ENCODE measurements at regions not wholly inside any gene's neighbourhood (a gene's known extent, or its start where the extent isn't known, plus 50 kb on each side); places are given as distances from the start of the nearest gene placed in this dataset.

DNA sequence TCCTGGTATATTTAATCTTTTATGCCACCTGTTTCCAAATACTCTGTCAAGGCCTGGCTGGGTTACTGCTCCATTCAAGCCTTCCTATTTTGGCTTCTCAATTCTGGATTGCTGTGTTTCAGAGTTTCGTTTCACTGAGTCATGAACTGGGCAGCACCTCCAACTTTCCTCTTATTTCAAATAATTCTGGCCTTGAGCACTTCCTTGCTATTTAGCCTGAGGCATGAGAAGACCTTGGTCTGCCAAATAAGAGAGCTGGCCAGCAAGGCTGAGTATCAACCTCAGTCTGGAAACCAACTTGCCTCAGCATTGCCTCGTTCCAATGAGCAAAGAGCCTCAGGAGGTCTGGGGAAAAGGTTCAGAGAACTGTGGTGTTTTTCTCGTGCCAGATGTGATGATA is 66.6 kb downstream of the TNFAIP3 start:
- DNase-seq (ENCODE audit: low spot score), result peak; percentile 89

DNA sequence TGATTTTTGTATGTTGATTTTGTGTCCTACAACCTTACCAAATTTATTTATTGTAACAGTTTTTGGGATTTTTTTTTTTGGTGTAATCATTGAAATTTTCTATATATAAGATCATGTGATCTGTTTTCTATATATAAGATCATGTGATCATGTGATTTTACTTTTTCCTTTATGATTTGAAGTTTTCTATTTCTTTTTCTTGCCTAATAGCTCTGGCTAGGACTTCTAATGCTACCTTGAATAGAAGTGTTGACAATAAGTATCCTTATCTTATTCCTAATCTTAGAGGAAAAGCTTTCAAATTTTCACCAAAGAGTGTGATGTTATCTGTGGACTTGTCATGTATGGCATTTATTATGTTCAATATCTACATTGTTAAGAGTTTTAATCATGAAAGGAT is 69.7 kb downstream of the TNFAIP3 start:
- no peak for DNase-seq (ENCODE audit: low spot score)

- no peak for DNase-seq (ENCODE audit: low spot score)
Measured at GRCh38 chr6:137937834-137938233, 70.8 kb downstream of the TNFAIP3 start.

- no peak for DNase-seq (ENCODE audit: low spot score)
Measured at GRCh38 chr6:137938770-137939379, 71.8 kb downstream of the TNFAIP3 start.

GRCh38 chr6:137941995-137942394 is 74.9 kb downstream of the TNFAIP3 start:
- DNase-seq (ENCODE audit: low spot score), result no peak

GRCh38 chr6:137942736-137943135 is 75.7 kb downstream of the TNFAIP3 start:
- no peak for DNase-seq (ENCODE audit: low spot score)

GRCh38 chr6:137944381-137944780 is 77.3 kb downstream of the TNFAIP3 start:
- peak; percentile 61 for DNase-seq (ENCODE audit: low spot score)

- peak; percentile 64 for DNase-seq (ENCODE audit: low spot score)
Measured at GRCh38 chr6:137944793-137945498, 77.9 kb downstream of the TNFAIP3 start.

DNA sequence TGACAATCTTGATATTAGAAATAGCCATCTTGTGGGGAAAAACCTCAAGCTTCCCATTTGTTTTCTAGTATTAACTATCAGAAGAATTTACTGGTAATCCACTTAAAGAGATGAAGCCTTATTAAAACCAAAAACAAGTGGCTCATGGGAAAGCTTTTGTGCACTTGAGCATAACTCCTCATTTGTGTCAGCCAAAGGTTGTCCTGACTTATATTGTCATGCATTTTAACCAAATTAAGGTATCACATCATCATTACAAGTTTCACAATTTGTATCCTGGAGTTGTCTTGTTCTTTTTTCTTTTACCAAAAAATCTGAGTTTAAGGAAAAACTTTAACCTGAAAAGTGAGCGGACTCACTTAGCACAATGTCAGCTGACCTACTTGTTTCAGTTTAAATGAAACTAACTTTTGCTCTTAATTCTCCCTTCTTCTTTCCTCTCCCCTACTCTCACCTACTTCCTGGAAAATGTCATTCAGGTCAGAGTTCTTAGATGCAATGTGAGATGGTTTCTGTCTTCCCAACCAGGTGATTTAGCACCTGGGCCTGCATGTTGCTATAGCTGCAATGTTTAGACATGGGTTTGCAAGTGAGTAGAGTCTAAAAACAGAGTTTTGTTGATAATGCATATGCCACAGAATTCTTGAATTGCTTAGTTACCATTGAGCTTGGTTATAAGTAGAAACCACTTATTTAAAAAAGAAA is 82.8 kb downstream of the TNFAIP3 start:
- no peak for DNase-seq (ENCODE audit: low spot score)

DNA sequence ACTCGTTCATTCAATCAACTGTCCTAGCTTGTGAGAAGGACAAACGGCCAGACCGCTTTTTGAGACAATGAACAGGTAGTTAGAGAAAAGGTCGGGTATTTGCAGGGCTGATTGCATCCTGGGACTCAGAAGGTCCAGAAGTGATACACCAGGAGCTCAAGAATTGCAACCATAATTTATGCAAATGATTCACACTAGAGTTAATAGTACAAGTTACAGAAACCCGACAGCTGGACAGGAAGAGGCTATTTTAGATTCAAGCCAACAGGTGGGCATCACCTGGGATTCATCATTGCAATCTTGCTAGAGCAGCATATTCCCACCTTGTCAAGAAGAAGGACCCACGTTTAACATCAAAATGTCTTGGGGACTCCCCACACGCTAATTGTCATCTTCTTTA is 83.5 kb downstream of the TNFAIP3 start:
- no peak for DNase-seq (ENCODE audit: low spot score)

DNA sequence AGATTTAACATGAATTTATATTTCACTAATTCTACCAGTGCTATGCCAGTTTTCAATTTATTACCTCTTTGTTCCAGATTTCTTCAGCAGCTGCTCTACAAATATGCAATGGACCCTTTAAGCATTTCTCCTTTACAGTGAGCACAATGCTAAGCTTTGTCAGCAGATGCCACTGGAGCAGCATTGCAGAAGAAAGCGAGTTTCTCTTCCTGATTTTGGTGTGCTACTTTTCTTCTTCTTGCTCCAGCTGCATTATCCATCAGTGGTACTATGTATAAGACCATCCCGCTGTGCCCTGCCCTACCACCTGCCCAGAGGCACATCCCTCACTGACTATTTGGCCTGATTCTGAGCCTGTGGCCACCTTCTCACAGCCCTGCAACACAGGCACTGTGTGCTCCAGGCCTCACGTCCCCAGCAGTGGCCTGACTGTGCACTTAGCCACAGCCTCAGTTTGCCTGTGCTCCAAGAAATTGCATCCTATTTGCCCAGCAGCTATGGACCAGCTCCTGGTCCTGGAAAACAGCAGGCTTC is 84.1 kb downstream of the TNFAIP3 start:
- DNase-seq (ENCODE audit: low spot score), result no peak

- no peak for DNase-seq (ENCODE audit: low spot score)
Measured at GRCh38 chr6:137952247-137952646, 85.2 kb downstream of the TNFAIP3 start.

DNA sequence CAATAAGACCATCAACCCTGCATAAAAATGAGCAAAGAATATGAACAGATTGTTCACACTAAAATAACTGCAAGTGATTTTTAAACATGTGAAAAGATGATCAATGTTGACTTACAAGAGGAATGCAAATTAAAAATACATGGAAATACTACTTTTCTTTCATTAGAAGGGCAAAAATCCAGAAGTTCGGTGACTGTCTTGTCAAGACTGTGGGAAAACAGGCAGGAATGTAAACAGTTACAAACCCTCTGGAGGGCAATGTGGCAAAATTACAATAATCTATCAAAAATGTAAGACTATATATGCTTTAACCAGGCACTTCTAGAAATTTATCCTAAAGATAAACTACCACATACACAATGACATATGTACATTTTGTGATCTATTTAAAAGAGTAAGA is 86.7 kb downstream of the TNFAIP3 start:
- DNase-seq (ENCODE audit: low spot score), result no peak

GRCh38 chr6:137954253-137954652 is 87.2 kb downstream of the TNFAIP3 start:
- no peak for DNase-seq (ENCODE audit: low spot score)

GRCh38 chr6:137956098-137956488 is 89.0 kb downstream of the TNFAIP3 start:
- no peak for DNase-seq (ENCODE audit: low spot score)

DNA sequence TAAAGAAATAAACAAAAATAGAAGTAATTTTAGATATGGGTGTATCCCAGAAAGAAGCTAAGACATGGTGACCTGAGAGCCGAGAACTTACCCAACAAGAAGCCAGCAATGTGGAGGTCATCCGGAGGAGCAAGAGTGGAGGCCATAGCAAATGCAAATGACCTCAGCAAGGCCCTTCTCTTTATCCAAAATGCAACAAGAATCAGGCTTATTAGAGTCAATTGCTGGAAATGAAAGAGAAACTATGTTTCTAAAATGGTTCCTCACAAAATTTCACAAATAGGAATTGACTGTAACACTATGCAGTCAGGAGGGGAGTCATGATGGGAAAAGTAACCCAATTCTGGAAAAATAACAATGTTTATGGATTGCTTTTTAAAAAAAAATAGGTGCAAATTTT is 90.4 kb downstream of the TNFAIP3 start:
- no peak for DNase-seq (ENCODE audit: low spot score)

- DNase-seq (ENCODE audit: low spot score), result no peak
Measured at GRCh38 chr6:137958811-137959565, 91.9 kb downstream of the TNFAIP3 start.

- DNase-seq (ENCODE audit: low spot score), result no peak
Measured at GRCh38 chr6:137962725-137963124, 95.7 kb downstream of the TNFAIP3 start.

DNA sequence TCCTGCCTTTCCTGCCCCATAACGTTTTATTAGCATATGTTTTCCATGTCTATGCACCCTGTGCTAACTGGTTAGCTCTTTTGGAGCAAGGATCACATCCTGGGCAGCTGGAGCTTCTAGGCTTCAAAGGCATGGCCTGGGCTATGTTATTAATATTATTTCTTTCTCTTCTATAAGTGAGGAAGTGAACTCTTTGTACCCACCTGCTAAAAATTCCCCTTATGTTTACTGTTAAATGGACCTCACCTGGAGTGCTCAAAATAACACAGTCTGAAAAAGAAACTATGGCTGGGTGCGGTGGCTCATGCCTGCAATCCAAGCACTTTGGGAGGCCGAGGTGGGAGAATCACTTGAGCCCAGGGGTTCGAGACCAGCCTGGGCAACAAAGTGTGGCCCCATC is 97.8 kb downstream of the TNFAIP3 start:
- DNase-seq (ENCODE audit: low spot score), result no peak

- peak; percentile 51 for DNase-seq (ENCODE audit: low spot score)
Measured at GRCh38 chr6:137967689-137968454, 100.8 kb downstream of the TNFAIP3 start.

GRCh38 chr6:137968455-137968804 is 101.4 kb downstream of the TNFAIP3 start:
- DNase-seq (ENCODE audit: low spot score), result no peak

DNA sequence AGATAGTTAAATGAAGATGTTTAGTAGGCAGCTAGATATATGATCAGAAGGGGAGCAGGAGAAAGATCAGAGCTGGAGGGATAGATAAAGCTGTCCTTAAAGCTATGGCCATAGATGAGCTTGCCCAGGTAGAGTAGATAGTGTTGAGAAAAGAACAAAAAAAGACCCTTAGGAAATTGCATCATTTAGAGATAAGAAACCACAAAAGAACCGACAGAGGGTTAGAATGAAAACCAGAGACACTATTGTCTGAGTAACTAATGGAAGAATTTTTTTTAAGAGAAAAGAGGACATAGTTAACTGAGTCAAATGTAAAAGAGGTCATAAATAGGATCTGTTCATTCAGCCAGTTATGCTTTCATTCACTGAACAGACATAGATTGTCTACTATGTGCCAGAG is 101.8 kb downstream of the TNFAIP3 start:
- DNase-seq (ENCODE audit: low spot score), result no peak

All from AG20443 (cell line).